Endodermal cell (in vitro differentiated cells): ENCODE measurements at regions not wholly inside any gene's neighbourhood (a gene's known extent, or its start where the extent isn't known, plus 50 kb on each side); places are given as distances from the start of the nearest gene placed in this dataset.

Source experiments
- DNase-seq: peaks from one replicate; pipeline ENCODE4 v3.0.0-alpha.2; 2017
- H3K27ac ChIP-seq: 2 replicates; pipeline ENCODE4 v1.5.1; 2013; ENCODE audit warnings: mild to moderate bottlenecking, low read depth, low read length, moderate library complexity
- H3K27me3 ChIP-seq: 2 replicates; pipeline ENCODE4 v1.6.1; 2013; ENCODE audit warnings: mild to moderate bottlenecking, low read length, moderate library complexity; ENCODE audit not compliant: insufficient read depth, control insufficient read depth, poor library complexity, severe bottlenecking
- H3K36me3 ChIP-seq: 2 replicates; pipeline ENCODE4 v1.7.0; 2013; ENCODE audit warnings: mild to moderate bottlenecking, low read length, moderate library complexity; ENCODE audit not compliant: control insufficient read depth, insufficient read depth
- H3K4me1 ChIP-seq: one replicate; pipeline ENCODE4 v1.7.0; 2013; ENCODE audit warnings: low read length; ENCODE audit not compliant: control insufficient read depth, insufficient read depth
- H3K4me3 ChIP-seq: 2 replicates; pipeline ENCODE4 v1.5.1; 2013; ENCODE audit warnings: mild to moderate bottlenecking, low read length, moderate library complexity
- H3K9ac ChIP-seq: 2 replicates; pipeline ENCODE4 v1.6.1; 2013; ENCODE audit warnings: mild to moderate bottlenecking, low read length, moderate library complexity; ENCODE audit not compliant: poor library complexity, severe bottlenecking; ENCODE audit errors: extremely low read depth
- H3K9me3 ChIP-seq: 2 replicates; pipeline ENCODE4 v1.6.1; 2013; ENCODE audit warnings: mild to moderate bottlenecking, low read length, moderate library complexity; ENCODE audit not compliant: control insufficient read depth
- H3K27ac Mint-ChIP-seq: 2 replicates; pipeline ENCODE4 v1.8.0; 2020; ENCODE audit warnings: mixed read lengths
- H3K27me3 Mint-ChIP-seq: 2 replicates; pipeline ENCODE4 v1.8.0; 2021; ENCODE audit warnings: mild to moderate bottlenecking, mixed read lengths; ENCODE audit not compliant: insufficient read depth
- H3K36me3 Mint-ChIP-seq: 2 replicates; pipeline ENCODE4 v1.8.0; 2020; ENCODE audit warnings: low read depth, mixed read lengths
- H3K4me1 Mint-ChIP-seq: 2 replicates; pipeline ENCODE4 v1.8.0; 2020; ENCODE audit warnings: mixed read lengths
- H3K4me3 Mint-ChIP-seq: 2 replicates; pipeline ENCODE4 v1.8.0; 2020; ENCODE audit warnings: mild to moderate bottlenecking, moderate library complexity, mixed read lengths
- H3K9me3 Mint-ChIP-seq: 2 replicates; pipeline ENCODE4 v1.8.0; 2020; ENCODE audit warnings: mild to moderate bottlenecking, mixed read lengths
- CTCF ChIP-seq: fragments of 200-600 bp; sonication (generic); conservative IDR thresholded peaks from 2 replicates; pipeline ENCODE4 v1.5.0; 2021; ENCODE audit warnings: antibody characterized with exemption, mild to moderate bottlenecking
- WGBS, 2 experiments: methylation state at CpG; one replicate each; pipeline versions ENCODE4 v1.1.5 to v1.1.7; 2013; ENCODE audit warnings: missing lambda C conversion rate in 2 of 2, mixed read lengths in 1 of 2; ENCODE audit not compliant: insufficient coverage in 1 of 2, insufficient read length in 1 of 2; 5-methylcytosine and 5-hydroxymethylcytosine counted together

DNA sequence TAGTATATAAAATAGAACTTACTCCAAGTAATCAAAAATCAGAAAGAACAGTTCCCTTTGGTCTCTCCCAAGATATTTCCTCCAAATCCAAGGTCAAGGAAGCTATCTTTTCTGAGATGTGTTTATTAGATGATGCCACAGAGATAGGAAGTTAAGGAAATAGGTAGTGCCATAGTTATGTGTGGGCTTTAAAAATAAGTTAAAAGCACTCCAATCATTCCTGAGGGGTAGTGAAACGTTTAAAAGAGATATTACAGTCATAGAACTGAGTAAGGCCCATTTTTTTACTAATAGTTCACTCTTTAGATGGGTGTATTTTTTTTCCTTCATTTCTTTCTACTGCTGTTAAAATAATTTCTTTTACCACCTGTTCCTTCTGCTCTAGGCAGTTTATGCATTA lies 1630.9 kb upstream of the SEL1L start:
- Histone ChIP-seq H3K9ac (no peak overlapping the region), H3K27ac (no peak overlapping the region)
- no peaks in the 10 kb centered on the region for H3K9me3 Mint-ChIP-seq

DNA sequence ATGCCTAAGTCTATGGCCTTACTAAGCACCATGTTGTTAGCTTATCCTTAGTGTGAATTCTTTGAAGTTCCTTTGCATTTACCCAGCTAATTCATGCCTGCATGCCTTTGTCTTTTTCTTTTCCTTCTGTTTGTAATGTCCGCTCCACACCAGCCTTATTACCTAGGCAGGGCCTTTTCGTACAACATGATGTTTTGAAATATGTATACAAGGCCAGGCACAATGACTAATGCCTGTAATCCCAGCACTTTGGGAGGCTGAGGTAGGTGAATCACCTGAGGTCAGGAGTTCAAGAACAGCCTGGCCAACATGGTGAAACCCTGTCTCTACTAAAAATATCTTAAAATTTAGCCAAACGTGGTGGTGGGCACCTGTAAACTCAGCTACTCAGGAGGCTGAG lies 1636.5 kb upstream of the SEL1L start:
- Mint-ChIP-seq H3K27me3 (no peaks in the 10 kb centered on the region), H3K4me1 (no peaks in the 10 kb centered on the region), H3K9me3 (peaks cover 2% of the 10 kb centered on the region), H3K36me3 (no peaks in the 10 kb centered on the region), H3K27ac (no peak overlapping the region), H3K4me3 (no peak overlapping the region)
- H3K4me3 ChIP-seq, result no peak overlapping the region
- no peak for TF ChIP-seq CTCF
- H3K4me1 ChIP-seq, result no peaks in the 10 kb centered on the region
- WGBS, 2 experiments, result 73 to 85% methylated on average over 1 to 3 of the region's 3 CpGs
- no peak for DNase-seq
- no peaks in the 10 kb centered on the region for H3K27me3 ChIP-seq
- no peaks in the 10 kb centered on the region for H3K36me3 ChIP-seq
- no peak overlapping the region for H3K9ac ChIP-seq
- H3K9me3 ChIP-seq, result no peaks in the 10 kb centered on the region
- no peak overlapping the region for H3K27ac ChIP-seq

More for the DNA sequence above, 1630.9 kb upstream of the SEL1L start:
- H3K4me3 ChIP-seq, result no peak overlapping the region
- H3K27me3 ChIP-seq, result no peaks in the 10 kb centered on the region
- Mint-ChIP-seq H3K36me3 (no peaks in the 10 kb centered on the region), H3K27ac (no peak overlapping the region), H3K4me1 (peaks cover 17% of the 10 kb centered on the region), H3K4me3 (no peak overlapping the region), H3K27me3 (no peaks in the 10 kb centered on the region)
- no CpG with 5 or more reads among the region's 1 CpG for WGBS, 2 experiments
- no peak for DNase-seq
- H3K36me3 ChIP-seq, result no peaks in the 10 kb centered on the region
- H3K9me3 ChIP-seq, result no peaks in the 10 kb centered on the region
- TF ChIP-seq CTCF, result no peak
- H3K4me1 ChIP-seq, result no peaks in the 10 kb centered on the region

- Histone ChIP-seq H3K27ac (no peak overlapping the region), H3K9ac (no peak overlapping the region), H3K27me3 (no peaks in the 10 kb centered on the region), H3K4me3 (no peak overlapping the region), H3K36me3 (no peaks in the 10 kb centered on the region), H3K4me1 (no peaks in the 10 kb centered on the region), H3K9me3 (no peaks in the 10 kb centered on the region)
- Mint-ChIP-seq H3K4me1 (no peaks in the 10 kb centered on the region), H3K9me3 (peaks cover 2% of the 10 kb centered on the region), H3K36me3 (no peaks in the 10 kb centered on the region), H3K27me3 (no peaks in the 10 kb centered on the region), H3K27ac (no peak overlapping the region), H3K4me3 (no peak overlapping the region)
- no peak for TF ChIP-seq CTCF
- no peak for DNase-seq
- 92% methylated on average over 1 of the region's 1 CpG; no CpG with 5 or more reads in 1 of the 2 experiments for WGBS, 2 experiments
These were observed 1638.1 kb upstream of the SEL1L start for GRCh38 chr14:83171761-83172160.
